Adrenal gland (tissue), 5 donors: ENCODE measurements at regions not wholly inside any gene's neighbourhood (a gene's known extent, or its start where the extent isn't known, plus 50 kb on each side); places are given as distances from the start of the nearest gene placed in this dataset.
A peak's percentile ranks its signal among the peaks of the same experiment; 100 is the strongest.
"Not testable (repeated sequence)": the region's sequence is repeated elsewhere in the genome, so short reads cannot be mapped to it uniquely, and the experiment has no call there.

Experiments
- POLR2A ChIP-seq, 2 donors: fragments of 450-650 bp; IDR thresholded peaks; one replicate each; pipeline ENCODE4 v1.6.1; 2017; ENCODE audit warnings: antibody characterized with exemption in 2 of 2, mild to moderate bottlenecking in 2 of 2, moderate library complexity in 1 of 2
- TF ChIP-seq, protein P1 (sequence below), 6 experiments: fragments of 450-650 bp in 4 of 6; fragments of 200-600 bp in 2 of 6; sonication (generic) in 1 of 6; IDR thresholded peaks; 1 replicate in 5 of 6; 2 replicates in 1 of 6; pipeline versions ENCODE4 v1.5.1 to v1.8.0; 2016 to 2021; ENCODE audit warnings: antibody characterized with exemption in 6 of 6, mild to moderate bottlenecking in 2 of 6, moderate library complexity in 1 of 6
- donor health status: DM: no; HTN: no; CAD: no.

DNA sequence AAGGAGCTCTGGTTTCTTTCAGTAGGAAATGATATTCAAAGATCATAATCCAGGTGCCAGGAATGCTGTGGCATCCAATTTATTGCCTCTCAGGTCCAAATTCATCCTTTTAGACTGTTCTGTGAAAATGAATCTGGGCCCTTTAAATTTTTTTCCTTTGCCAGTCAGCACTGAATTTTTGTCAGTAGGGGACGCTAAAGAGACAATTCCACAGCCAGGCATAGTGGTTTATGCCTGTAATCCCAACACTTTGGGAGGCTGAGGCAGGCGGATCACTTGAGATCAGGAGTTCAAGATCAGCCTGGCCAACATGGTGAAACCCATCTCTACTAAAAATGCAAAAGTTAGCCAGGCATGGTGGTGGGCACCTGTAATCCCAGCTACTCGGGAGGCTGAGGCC, 60.9 kb upstream of the USP9X start:
- TF ChIP-seq, protein P1, sequence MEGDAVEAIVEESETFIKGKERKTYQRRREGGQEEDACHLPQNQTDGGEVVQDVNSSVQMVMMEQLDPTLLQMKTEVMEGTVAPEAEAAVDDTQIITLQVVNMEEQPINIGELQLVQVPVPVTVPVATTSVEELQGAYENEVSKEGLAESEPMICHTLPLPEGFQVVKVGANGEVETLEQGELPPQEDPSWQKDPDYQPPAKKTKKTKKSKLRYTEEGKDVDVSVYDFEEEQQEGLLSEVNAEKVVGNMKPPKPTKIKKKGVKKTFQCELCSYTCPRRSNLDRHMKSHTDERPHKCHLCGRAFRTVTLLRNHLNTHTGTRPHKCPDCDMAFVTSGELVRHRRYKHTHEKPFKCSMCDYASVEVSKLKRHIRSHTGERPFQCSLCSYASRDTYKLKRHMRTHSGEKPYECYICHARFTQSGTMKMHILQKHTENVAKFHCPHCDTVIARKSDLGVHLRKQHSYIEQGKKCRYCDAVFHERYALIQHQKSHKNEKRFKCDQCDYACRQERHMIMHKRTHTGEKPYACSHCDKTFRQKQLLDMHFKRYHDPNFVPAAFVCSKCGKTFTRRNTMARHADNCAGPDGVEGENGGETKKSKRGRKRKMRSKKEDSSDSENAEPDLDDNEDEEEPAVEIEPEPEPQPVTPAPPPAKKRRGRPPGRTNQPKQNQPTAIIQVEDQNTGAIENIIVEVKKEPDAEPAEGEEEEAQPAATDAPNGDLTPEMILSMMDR (IDR thresholded peaks at IDR 0.05), result peak in 1 of 6 experiments; percentile 13
- not testable (repeated sequence) for TF ChIP-seq POLR2A (IDR thresholded peaks at IDR 0.05)
